ENCODE measurements at regions not wholly inside any gene's neighbourhood (a gene's known extent, or its start where the extent isn't known, plus 50 kb on each side); places are given as distances from the start of the nearest gene placed in this dataset.

DNA sequence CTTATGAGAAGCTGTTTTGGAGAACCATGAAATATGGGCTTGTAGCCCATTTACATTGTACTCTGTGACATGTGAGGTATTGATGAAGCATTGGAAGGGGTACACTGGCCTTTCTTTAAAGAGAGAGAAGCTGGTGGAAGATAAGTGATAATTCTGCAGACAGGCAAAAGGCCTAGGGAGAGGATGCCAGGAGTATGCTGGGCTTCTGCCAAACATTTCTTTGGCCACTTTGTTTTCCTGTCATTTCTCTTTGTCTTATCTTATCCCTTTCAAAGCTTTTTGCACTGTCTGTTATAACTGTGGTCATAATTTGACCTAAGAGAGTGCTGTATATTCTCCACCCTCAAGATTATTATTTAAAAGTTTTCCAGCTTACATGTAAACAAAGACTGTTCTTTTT, 109.6 kb upstream of the SEMA6D start:
- no peak for DNase-seq (ENCODE audit: low read depth in 4 of 4, low spot score in 3 of 4)

DNA sequence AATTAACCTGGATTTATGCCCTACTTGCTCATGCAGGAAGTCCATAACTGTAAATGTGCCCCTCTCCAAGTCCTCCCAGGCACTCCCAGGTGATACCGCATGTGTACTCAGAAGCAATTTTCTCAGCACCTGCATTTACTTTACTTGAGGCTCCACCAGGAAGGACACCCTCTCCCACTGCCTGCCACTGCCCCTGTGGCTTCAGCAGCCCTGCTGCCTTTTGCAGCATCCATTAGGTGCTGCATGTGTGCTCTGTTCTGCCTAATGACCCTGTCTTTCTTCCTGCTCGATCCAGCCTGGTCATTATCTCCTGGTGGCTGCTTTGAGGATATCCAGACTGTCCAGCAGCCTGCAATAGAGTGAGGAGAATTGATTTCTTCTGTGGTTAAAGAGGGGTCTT, 107.6 kb upstream of the SEMA6D start:
- DNase-seq (ENCODE audit: low read depth in 4 of 4, low spot score in 3 of 4), result no peak

DNA sequence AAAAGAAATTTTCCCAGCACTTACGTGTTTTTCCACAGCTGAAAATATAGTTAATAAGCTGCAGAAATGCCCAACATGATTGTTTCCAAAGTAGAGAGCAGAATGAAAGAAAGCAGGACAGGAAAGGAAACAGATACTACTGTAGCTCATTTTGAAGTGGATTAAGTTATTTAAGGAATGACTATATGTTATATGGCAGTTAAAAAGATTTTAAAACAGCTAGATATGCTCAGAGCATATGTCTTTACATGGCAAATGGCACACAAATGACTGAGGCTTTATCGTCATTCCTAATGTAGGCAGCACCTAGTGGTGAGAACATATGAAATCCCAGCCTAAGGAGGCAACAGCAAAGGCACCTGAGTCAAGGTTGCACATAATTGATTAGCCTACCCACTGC, 106.6 kb upstream of the SEMA6D start:
- DNase-seq (ENCODE audit: low read depth in 4 of 4, low spot score in 3 of 4), result no peak

GRCh38 chr15:47614360-47615011, 102.8 kb upstream of the SEMA6D start:
- no peak for DNase-seq (ENCODE audit: low read depth in 4 of 4, low spot score in 3 of 4)

GRCh38 chr15:47616876-47617275, 100.4 kb upstream of the SEMA6D start:
- no peak for DNase-seq (ENCODE audit: low read depth in 4 of 4, low spot score in 3 of 4)

- no peak for DNase-seq (ENCODE audit: low read depth in 4 of 4, low spot score in 3 of 4)
Measured at GRCh38 chr15:47618241-47618640, 99.1 kb upstream of the SEMA6D start.

DNA sequence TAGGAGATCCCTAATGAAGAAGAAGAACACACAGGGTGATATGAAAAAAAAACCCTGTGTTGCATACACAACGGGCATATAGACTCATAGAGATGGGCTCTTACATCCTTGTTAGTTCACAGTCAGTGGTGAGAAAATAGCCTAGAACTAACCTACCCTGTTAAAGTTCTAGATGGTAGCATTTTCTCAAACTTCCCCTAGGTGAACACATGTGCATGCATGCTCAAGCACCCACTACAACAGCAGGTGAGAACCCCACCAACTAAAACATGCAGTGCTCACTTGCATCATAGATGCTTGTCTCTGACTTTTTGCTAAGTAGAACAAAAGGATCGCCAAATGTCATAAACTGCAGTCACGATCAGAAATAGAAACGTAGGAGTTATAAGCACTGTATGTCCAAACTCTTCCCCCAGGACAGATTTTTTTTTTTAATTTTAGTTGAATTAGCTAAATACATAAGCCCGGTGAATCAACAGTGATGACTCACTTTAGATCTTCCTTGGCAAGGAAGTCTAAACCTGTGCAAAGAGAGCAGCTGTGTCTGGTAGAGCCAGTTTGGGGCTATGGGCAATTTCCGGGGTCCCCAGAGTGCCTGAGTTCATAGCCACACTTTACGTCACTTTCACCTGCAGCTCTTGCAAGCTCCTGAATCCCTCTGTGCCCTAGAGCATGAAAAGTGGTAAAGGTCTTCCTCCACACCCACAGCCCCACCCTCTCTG, 96.2 kb upstream of the SEMA6D start:
- DNase-seq (ENCODE audit: low read depth in 4 of 4, low spot score in 3 of 4), result no peak

DNA sequence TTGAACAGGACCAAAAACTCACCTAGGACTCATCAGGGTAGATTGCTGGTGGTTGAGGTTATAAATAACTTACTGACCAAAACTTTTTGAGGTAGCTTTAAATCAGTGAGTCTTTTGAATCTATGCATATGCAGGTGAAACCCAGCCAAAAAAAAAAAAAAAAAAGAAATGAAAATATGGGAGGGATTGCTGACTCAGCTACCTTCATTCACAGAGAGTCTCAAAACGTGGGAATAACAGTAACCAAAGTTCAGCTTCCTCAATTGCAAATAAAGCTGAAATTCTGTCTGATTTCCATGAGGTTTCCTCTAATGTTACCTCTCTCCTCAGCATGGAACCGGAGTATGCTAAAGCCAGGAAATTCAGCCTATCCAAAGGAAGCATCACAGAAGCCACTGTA, 95.2 kb upstream of the SEMA6D start:
- no peak for DNase-seq (ENCODE audit: low read depth in 4 of 4, low spot score in 3 of 4)

GRCh38 chr15:47624503-47624902, 92.8 kb upstream of the SEMA6D start:
- no peak for DNase-seq (ENCODE audit: low read depth in 4 of 4, low spot score in 3 of 4)

- DNase-seq (ENCODE audit: low read depth in 4 of 4, low spot score in 3 of 4), result no peak
Measured at GRCh38 chr15:47639042-47639441, 78.3 kb upstream of the SEMA6D start.

- DNase-seq (ENCODE audit: low read depth in 4 of 4, low spot score in 3 of 4), result no peak
Measured at GRCh38 chr15:47640079-47640478, 77.2 kb upstream of the SEMA6D start.

- no peak for DNase-seq (ENCODE audit: low read depth in 4 of 4, low spot score in 3 of 4)
Measured at GRCh38 chr15:47640901-47641300, 76.4 kb upstream of the SEMA6D start.

DNA sequence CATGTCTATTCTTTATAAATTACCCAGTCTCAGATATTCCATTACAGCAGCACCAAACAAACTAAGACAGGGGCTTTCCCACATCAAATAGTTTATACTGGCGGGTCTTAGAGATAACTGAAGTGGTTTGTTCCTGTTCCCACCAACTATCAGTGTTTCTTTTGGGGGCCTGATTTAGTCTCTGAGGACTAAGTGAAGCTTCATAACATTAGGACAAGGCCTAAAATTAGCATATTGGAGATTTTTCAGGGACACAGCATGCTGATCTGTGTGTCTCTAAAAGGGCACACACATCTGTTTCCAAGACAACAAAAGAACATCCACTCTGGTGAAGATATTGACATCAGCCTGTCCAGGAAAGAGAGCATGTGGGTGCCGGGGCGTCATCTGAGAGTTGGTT, 72.6 kb upstream of the SEMA6D start:
- no peak for DNase-seq (ENCODE audit: low read depth in 4 of 4, low spot score in 3 of 4)

DNA sequence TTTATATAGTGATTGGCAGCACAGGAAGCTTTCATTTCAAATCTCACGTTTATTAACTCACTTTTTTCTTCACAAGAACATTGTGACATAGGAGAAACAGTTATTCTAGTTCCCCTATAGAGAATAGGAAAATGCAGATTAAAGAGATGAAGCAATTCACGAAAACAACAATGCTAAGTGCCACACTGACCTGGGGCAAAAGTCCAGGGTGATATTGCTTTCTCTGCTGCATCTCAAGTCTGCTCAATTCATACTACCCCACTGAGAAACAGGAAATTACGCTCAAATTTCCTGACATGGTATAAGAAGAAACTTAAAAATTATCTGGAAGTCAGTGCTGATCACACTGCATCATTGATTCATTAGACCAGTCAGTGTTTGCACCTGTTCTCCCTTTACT, 66.7 kb upstream of the SEMA6D start:
- DNase-seq (ENCODE audit: low read depth in 4 of 4, low spot score in 3 of 4), result no peak

GRCh38 chr15:47652328-47652727, 65.0 kb upstream of the SEMA6D start:
- no peak for DNase-seq (ENCODE audit: low read depth in 4 of 4, low spot score in 3 of 4)

DNA sequence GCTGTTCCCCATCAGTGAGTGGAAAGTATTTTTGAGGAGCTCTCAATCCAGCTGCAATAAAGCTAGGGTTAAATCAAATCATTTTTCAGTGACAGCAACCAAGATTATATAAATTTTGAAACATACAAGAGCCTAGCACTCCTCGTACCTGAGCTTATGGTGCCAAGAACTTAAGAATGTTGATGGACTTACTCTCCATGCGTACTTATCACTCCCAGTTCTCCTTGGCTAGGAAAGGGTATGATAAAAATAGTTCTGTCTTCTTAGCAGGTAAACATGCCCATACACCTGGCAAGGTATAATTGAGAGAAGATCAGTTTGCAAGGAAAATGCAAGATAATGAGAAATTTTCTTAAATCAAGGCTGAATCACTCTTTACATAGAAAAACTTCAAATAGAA, 64.5 kb upstream of the SEMA6D start:
- no peak for DNase-seq (ENCODE audit: low read depth in 4 of 4, low spot score in 3 of 4)

DNA sequence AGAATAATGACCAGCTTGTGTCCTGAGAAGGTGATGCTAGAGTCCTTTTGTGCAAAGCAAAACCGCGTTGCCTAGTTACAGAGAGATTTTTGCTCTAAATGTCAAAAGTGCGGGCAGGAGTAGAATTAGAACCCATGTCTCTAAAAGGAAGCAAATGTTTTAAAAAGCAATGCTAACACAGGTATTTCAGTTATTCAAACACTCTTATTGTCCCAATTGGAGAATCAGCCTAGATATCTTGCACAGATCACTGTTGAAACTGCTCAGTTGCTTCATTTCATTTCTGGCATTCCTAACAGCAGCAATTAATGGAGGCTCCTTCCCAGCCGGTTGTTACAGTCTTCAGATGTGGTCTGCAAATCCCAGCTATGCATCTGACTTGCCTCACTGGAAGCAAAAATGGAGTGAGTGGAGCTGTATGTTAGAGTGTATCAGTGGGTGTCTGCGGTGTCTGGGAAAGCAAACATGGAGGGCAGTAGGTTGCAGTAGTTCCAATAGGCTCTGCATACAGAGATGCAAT, 55.6 kb upstream of the SEMA6D start:
- no peak for DNase-seq (ENCODE audit: low read depth in 4 of 4, low spot score in 3 of 4)

DNA sequence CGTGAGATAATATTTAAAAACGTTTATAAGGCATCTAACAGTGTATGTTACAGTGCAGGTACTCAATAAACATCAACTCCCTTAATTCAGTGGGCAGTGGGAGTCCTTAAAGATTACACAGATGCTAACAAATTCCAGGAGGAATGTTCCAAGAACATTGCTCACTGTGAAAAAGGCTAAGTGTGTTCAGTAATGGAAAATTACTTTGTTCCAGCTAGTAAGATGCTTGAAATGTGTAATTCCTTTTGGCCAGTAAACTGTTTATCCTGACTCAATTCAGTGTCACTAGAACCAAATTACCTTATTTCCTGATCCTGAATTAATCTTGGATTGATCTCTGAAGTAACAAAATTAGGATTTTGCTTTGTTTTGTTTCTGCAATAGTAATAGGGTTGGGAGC, 54.2 kb upstream of the SEMA6D start:
- no peak for DNase-seq (ENCODE audit: low read depth in 4 of 4, low spot score in 3 of 4)
